ENCODE measurements at regions not wholly inside any gene's neighbourhood (a gene's known extent, or its start where the extent isn't known, plus 50 kb on each side); places are given as distances from the start of the nearest gene placed in this dataset.

- Histone ChIP-seq H3K27me3 (ENCODE audit: low read length) (no peaks in the 10 kb centered on the region), H3K79me2 (ENCODE audit: low read length) (no peaks in the 10 kb centered on the region), H3K9ac (ENCODE audit: low read length) (no peak overlapping the region), H3K4me2 (ENCODE audit: low read length) (no peak overlapping the region), H3K9me3 (ENCODE audit: low read length) (no peaks in the 10 kb centered on the region), H3K36me3 (ENCODE audit: low read depth, low read length) (no peaks in the 10 kb centered on the region), H3K9me2 (replicated peaks; ENCODE audit: low read length) (no peaks in the 10 kb centered on the region), H3K4me1 (ENCODE audit: insufficient read depth, low read length) (peaks cover 36% of the 10 kb centered on the region), H2AFZ (ENCODE audit: low read length) (no peak overlapping the region), H3F3A (ENCODE audit: low read length, unreplicated experiment) (no peaks in the 10 kb centered on the region), H3K4me3 (ENCODE audit: low read length) (no peak overlapping the region), H4K20me1 (ENCODE audit: low read length) (no peaks in the 10 kb centered on the region), H3K27ac (ENCODE audit: low read length) (no peak overlapping the region)
- no TSS peak for BruUV-seq (replicated peaks)
- ATAC-seq: no peak
- ChIA-PET CTCF (no interaction called here), POLR2A (ENCODE audit: unreplicated experiment) (no interaction called here)
- intact Hi-C loops (cut with micrococcal nuclease): no loop called here
- no peak for DNase-seq
- TF ChIP-seq EZH2 (IDR thresholded peaks at IDR 0.05; ENCODE audit: low read length, unreplicated experiment) (no peak), EZH2phosphoT487 (IDR thresholded peaks at IDR 0.05; ENCODE audit: borderline replicate concordance, low read length) (no peak), CTCF (conservative IDR thresholded peaks at IDR 0.05; ENCODE audit: low read depth, low read length) (no peak)
Observed at GRCh38 chr6:104601721-104602120, 258.0 kb downstream of the HACE1 start.

DNA sequence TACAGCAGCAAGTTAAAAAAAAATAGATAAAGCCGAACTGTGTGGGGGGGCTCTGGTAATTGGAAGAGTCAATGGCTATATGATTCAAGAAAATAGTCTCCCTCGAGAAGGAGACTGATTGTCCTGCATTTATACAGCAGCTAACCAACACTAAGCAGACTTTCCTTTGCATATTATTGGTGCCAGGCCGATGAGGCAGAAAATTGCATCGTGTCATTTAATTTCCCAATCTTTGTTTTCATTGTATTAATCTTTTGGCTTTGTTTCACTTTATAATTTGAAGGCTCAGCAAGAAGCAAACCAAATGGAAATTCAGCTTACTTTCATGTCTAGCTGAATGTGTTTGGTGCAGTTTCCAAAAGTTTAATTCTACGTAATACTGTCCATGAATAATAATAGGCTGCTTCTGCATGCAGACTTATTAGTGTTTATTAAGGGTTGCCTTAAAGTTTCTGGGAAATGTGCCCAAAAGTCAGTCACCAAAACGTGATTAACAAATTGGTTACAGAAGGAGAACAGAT is 258.5 kb downstream of the HACE1 start:
- CTCF ChIA-PET: no interaction called here
- ATAC-seq: no peak
- H3K79me2 ChIP-seq (ENCODE audit: low read length): no peaks in the 10 kb centered on the region
- no peaks in the 10 kb centered on the region for H3F3A ChIP-seq (ENCODE audit: low read length, unreplicated experiment)
- H3K9me3 ChIP-seq (ENCODE audit: low read length): no peaks in the 10 kb centered on the region
- no peaks in the 10 kb centered on the region for H3K9me2 ChIP-seq (replicated peaks; ENCODE audit: low read length)
- no peak overlapping the region for H3K4me3 ChIP-seq (ENCODE audit: low read length)
- POLR2A ChIA-PET (ENCODE audit: unreplicated experiment): no interaction called here
- no peak overlapping the region for H3K4me2 ChIP-seq (ENCODE audit: low read length)
- DNase-seq: no peak
- H3K36me3 ChIP-seq (ENCODE audit: low read depth, low read length): no peaks in the 10 kb centered on the region
- no TSS peak for BruUV-seq (replicated peaks)
- intact Hi-C loops (cut with micrococcal nuclease): no loop called here
- no peak overlapping the region for H2AFZ ChIP-seq (ENCODE audit: low read length)
- no peaks in the 10 kb centered on the region for H3K27me3 ChIP-seq (ENCODE audit: low read length)
- no peak for TF ChIP-seq EZH2 (IDR thresholded peaks at IDR 0.05; ENCODE audit: low read length, unreplicated experiment)
- TF ChIP-seq EZH2phosphoT487 (IDR thresholded peaks at IDR 0.05; ENCODE audit: borderline replicate concordance, low read length): no peak
- TF ChIP-seq CTCF (conservative IDR thresholded peaks at IDR 0.05; ENCODE audit: low read depth, low read length): no peak
- no peaks in the 10 kb centered on the region for H4K20me1 ChIP-seq (ENCODE audit: low read length)
- H3K4me1 ChIP-seq (ENCODE audit: insufficient read depth, low read length): peaks cover 36% of the 10 kb centered on the region
- no peak overlapping the region for H3K9ac ChIP-seq (ENCODE audit: low read length)
- H3K27ac ChIP-seq (ENCODE audit: low read length): no peak overlapping the region

DNA sequence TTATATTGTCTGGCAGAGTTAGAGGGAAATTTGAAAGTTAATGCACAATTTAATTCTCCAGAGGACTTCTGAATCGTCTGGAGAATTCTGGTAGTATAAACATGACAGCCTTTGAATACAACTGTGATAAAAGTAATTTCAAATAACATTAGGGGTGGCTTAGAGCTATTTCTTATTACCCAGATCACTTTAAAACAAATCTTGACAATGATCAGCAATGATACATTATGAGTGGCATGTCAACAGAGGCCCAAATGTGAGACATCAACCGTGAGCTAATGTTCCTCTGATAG is 259.1 kb downstream of the HACE1 start:
- intact Hi-C loops (cut with micrococcal nuclease): no loop called here
- Histone ChIP-seq H3K4me2 (ENCODE audit: low read length) (no peak overlapping the region), H3K4me1 (ENCODE audit: insufficient read depth, low read length) (peaks cover 36% of the 10 kb centered on the region), H3K27ac (ENCODE audit: low read length) (no peak overlapping the region), H3K4me3 (ENCODE audit: low read length) (no peak overlapping the region), H4K20me1 (ENCODE audit: low read length) (no peaks in the 10 kb centered on the region), H2AFZ (ENCODE audit: low read length) (no peak overlapping the region), H3F3A (ENCODE audit: low read length, unreplicated experiment) (no peaks in the 10 kb centered on the region), H3K9ac (ENCODE audit: low read length) (no peak overlapping the region), H3K27me3 (ENCODE audit: low read length) (no peaks in the 10 kb centered on the region), H3K9me2 (replicated peaks; ENCODE audit: low read length) (no peaks in the 10 kb centered on the region), H3K9me3 (ENCODE audit: low read length) (no peaks in the 10 kb centered on the region), H3K79me2 (ENCODE audit: low read length) (no peaks in the 10 kb centered on the region), H3K36me3 (ENCODE audit: low read depth, low read length) (no peaks in the 10 kb centered on the region)
- TF ChIP-seq CTCF (conservative IDR thresholded peaks at IDR 0.05; ENCODE audit: low read depth, low read length) (no peak), EZH2phosphoT487 (IDR thresholded peaks at IDR 0.05; ENCODE audit: borderline replicate concordance, low read length) (no peak), EZH2 (IDR thresholded peaks at IDR 0.05; ENCODE audit: low read length, unreplicated experiment) (no peak)
- ATAC-seq (no peak), DNase-seq (no peak)
- ChIA-PET POLR2A (ENCODE audit: unreplicated experiment) (no interaction called here), CTCF (no interaction called here)
- no TSS peak for BruUV-seq (replicated peaks)

All from PC-3 (cell line).